Stomach (tissue), 8 donors: ENCODE measurements at regions not wholly inside any gene's neighbourhood (a gene's known extent, or its start where the extent isn't known, plus 50 kb on each side); places are given as distances from the start of the nearest gene placed in this dataset.
A peak's percentile ranks its signal among the peaks of the same experiment; 100 is the strongest.

Source experiments
- DNase-seq, 2 donors: peaks; one replicate each; pipeline versions ENCODE4 v3.0.0 to v3.0.0-alpha.2; 2013 to 2019
- H3K27ac ChIP-seq, 5 donors: fragments of 200-600 bp in 4 of 5; sonication (generic) in 4 of 5; one replicate each; pipeline ENCODE4 v1.5.1; 2013 to 2019; ENCODE audit warnings: mild to moderate bottlenecking in 1 of 5, moderate library complexity in 1 of 5
- H3K27me3 ChIP-seq, 3 donors: fragments of 200-600 bp; sonication (generic); one replicate each; pipeline ENCODE4 v1.5.1; 2017 to 2019; ENCODE audit warnings: mixed run types in 1 of 3
- H3K36me3 ChIP-seq, 4 donors: fragments of 200-600 bp; sonication (generic); 1 replicate in 3 of 4; 2 replicates in 1 of 4; pipeline ENCODE4 v1.5.1; 2016 to 2019
- H3K4me1 ChIP-seq, 4 donors: fragments of 200-600 bp; sonication (generic); one replicate each; pipeline ENCODE4 v1.5.1; 2016 to 2019
- H3K4me3 ChIP-seq, 4 donors: fragments of 200-600 bp; sonication (generic) in 3 of 4; one replicate each; pipeline ENCODE4 v1.5.1; 2016 to 2019; ENCODE audit warnings: mild to moderate bottlenecking in 1 of 4
- H3K9me3 ChIP-seq, 4 donors: fragments of 200-600 bp; sonication (generic); one replicate each; pipeline ENCODE4 v1.5.1; 2016 to 2019
- EP300 ChIP-seq: sonication (generic); formaldehyde crosslinking; IDR thresholded peaks from one replicate; pipeline ENCODE4 v1.6.1; 2017; ENCODE audit warnings: antibody characterized with exemption
- POLR2A ChIP-seq, 4 donors: fragments of 450-650 bp; IDR thresholded peaks; one replicate each; pipeline ENCODE4 v1.6.1; 2016; ENCODE audit warnings: antibody characterized with exemption in 4 of 4, control low read depth in 2 of 4, mild to moderate bottlenecking in 1 of 4, moderate library complexity in 1 of 4
- POLR2AphosphoS5 ChIP-seq, 3 donors: sonication (generic); formaldehyde crosslinking; IDR thresholded peaks; one replicate each; pipeline ENCODE4 v1.6.1; 2016; ENCODE audit warnings: antibody characterized with exemption in 3 of 3
- WGBS, 5 donors: extraction: QIAGEN DNeasy Blood & Tissue Kit in 3 of 5; methylation state at CpG; one replicate each; pipeline versions ENCODE4 v1.1.5 to v1.1.7; 2013 to 2018; 5-methylcytosine and 5-hydroxymethylcytosine counted together
- intact Hi-C: fragments of 100-400 bp; cut with DNase I; formaldehyde crosslinking; loops from one replicate; pipeline ENCODE4 v1.15.1; 2023; ENCODE audit warnings: low total_unique reads
- TF ChIP-seq, protein P1 (sequence below), 7 experiments: fragments of 450-650 bp in 4 of 7; fragments of 200-600 bp in 3 of 7; sonication (generic) in 3 of 7; IDR thresholded peaks; one replicate each; pipeline ENCODE4 v1.5.1; 2016 to 2019; ENCODE audit warnings: antibody characterized with exemption in 7 of 7, control low read depth in 2 of 7, mild to moderate bottlenecking in 1 of 7
- donor health status: healthy with polysubstance abuse.
- donor health status: Bipolar disorder and iron deficiency.
- donor health status: healthy.

DNA sequence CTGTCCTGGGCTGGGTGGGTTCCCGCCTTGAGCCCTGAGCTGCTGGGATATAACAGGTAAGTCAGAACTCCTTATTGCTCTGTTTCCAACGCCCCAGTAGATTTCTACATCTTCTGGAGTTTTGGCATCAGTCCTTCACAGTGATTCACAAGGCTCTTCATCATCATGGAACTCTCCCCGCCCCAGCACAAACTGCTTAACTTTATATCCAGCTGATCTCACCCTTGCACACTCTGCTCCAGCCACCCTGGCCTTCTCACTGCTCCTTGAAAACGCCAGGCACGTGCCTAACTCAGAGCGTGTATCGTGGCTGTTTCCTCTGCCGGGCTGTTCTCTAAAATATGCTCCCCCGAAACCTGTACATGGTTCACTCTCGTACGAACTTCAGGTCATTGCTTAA lies 264.9 kb downstream of the NOVA1 start:
- Histone ChIP-seq H3K4me1 (no peaks in the 10 kb centered on the region), H3K27me3 (no peaks in the 10 kb centered on the region), H3K4me3 (no peak overlapping the region), H3K27ac (no peak overlapping the region), H3K36me3 (no peaks in the 10 kb centered on the region), H3K9me3 (no peaks in the 10 kb centered on the region)
- intact Hi-C loops, result no loop called here
- DNase-seq, result no peak
- TF ChIP-seq, protein P1, sequence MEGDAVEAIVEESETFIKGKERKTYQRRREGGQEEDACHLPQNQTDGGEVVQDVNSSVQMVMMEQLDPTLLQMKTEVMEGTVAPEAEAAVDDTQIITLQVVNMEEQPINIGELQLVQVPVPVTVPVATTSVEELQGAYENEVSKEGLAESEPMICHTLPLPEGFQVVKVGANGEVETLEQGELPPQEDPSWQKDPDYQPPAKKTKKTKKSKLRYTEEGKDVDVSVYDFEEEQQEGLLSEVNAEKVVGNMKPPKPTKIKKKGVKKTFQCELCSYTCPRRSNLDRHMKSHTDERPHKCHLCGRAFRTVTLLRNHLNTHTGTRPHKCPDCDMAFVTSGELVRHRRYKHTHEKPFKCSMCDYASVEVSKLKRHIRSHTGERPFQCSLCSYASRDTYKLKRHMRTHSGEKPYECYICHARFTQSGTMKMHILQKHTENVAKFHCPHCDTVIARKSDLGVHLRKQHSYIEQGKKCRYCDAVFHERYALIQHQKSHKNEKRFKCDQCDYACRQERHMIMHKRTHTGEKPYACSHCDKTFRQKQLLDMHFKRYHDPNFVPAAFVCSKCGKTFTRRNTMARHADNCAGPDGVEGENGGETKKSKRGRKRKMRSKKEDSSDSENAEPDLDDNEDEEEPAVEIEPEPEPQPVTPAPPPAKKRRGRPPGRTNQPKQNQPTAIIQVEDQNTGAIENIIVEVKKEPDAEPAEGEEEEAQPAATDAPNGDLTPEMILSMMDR (IDR thresholded peaks at IDR 0.05), result no peak
- TF ChIP-seq EP300 (no peak), POLR2A (IDR thresholded peaks at IDR 0.05) (no peak), POLR2AphosphoS5 (IDR thresholded peaks at IDR 0.05) (no peak)
- 76 to 81% (median 79%) methylated on average over 10 to 11 of the region's 11 CpGs for WGBS, 5 donors

DNA sequence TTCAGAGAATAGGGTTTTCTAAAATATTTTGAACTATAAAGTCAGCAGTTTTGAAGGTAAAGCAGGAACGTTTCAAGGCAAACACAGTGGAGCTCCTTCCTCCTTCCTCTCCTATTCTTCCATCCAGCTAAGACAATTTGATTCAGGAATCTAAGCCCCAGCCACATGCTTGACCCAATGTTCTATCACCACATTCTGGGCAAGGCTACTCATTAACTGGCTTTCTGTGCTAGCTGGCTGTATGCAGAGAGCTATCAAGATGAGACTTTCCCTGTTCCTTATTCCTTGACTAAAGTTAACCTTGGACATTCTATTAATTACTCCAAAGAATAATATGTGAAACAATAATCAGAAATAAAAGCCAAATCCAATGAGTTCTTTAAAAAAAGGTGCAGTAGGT lies 266.9 kb downstream of the NOVA1 start:
- no peak for TF ChIP-seq EP300
- TF ChIP-seq POLR2AphosphoS5 (IDR thresholded peaks at IDR 0.05), result no peak
- TF ChIP-seq POLR2A (IDR thresholded peaks at IDR 0.05), result no peak
- TF ChIP-seq, protein P1 (IDR thresholded peaks at IDR 0.05), result no peak
- Histone ChIP-seq H3K27me3 (no peaks in the 10 kb centered on the region), H3K27ac (no peak overlapping the region), H3K9me3 (no peaks in the 10 kb centered on the region), H3K4me3 (no peak overlapping the region), H3K36me3 (no peaks in the 10 kb centered on the region), H3K4me1 (no peaks in the 10 kb centered on the region)
- WGBS, 5 donors, result 15 to 36% (median 26%) methylated on average over 1 of the region's 1 CpG
- intact Hi-C loops, result no loop called here
- DNase-seq, result peak in 1 of 2 donors; percentile 32

- intact Hi-C loops, result no loop called here
Measured at GRCh38 chr14:26328791-26329190, 269.0 kb downstream of the NOVA1 start.

GRCh38 chr14:26323869-26324268 lies 274.0 kb downstream of the NOVA1 start:
- H3K4me1 ChIP-seq, result no peaks in the 10 kb centered on the region
- WGBS, 5 donors, result 49 to 53% (median 52%) methylated on average over 5 of the region's 5 CpGs
- H3K36me3 ChIP-seq, result no peaks in the 10 kb centered on the region
- intact Hi-C loops, result no loop called here
- H3K9me3 ChIP-seq, result no peaks in the 10 kb centered on the region
- H3K4me3 ChIP-seq, result no peak overlapping the region
- peak in 1 of 2 donors; percentile 46 for DNase-seq
- no peak overlapping the region for H3K27ac ChIP-seq
- no peaks in the 10 kb centered on the region for H3K27me3 ChIP-seq
- TF ChIP-seq, protein P1 (IDR thresholded peaks at IDR 0.05), result no peak
- TF ChIP-seq POLR2AphosphoS5 (IDR thresholded peaks at IDR 0.05), result no peak
- no peak for TF ChIP-seq EP300
- TF ChIP-seq POLR2A (IDR thresholded peaks at IDR 0.05), result no peak

More at GRCh38 chr14:26328791-26329190, 269.0 kb downstream of the NOVA1 start:
- no peak for TF ChIP-seq EP300
- TF ChIP-seq POLR2AphosphoS5 (IDR thresholded peaks at IDR 0.05), result no peak
- TF ChIP-seq, protein P1 (IDR thresholded peaks at IDR 0.05), result no peak
- no peak for TF ChIP-seq POLR2A (IDR thresholded peaks at IDR 0.05)
- no peaks in the 10 kb centered on the region for H3K9me3 ChIP-seq
- no peak for DNase-seq
- no peaks in the 10 kb centered on the region for H3K36me3 ChIP-seq
- no peaks in the 10 kb centered on the region for H3K4me1 ChIP-seq
- H3K27me3 ChIP-seq, result no peaks in the 10 kb centered on the region
- no peak overlapping the region for H3K27ac ChIP-seq
- no peak overlapping the region for H3K4me3 ChIP-seq
